ENCODE measurements at regions not wholly inside any gene's neighbourhood (a gene's known extent, or its start where the extent isn't known, plus 50 kb on each side); places are given as distances from the start of the nearest gene placed in this dataset.

DNA sequence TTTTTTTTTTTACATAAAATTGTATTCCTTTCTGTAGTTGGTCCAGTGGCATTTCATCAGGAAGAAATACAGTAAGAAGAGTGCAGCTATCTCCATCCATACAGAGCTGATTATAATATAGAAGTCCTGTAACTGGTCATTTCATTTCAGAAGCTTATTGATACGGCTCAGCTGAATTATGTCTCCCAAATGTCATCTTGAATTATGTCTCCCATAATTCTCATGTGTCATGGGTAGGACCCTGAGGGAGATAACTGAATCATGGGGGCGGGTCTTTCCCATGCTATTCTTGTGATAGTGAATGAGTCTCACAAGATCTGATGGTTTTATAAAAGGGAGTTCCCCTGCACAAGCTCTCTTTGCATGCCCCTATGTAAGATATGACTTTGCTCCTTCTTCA lies 492.9 kb downstream of the CHSY3 start:
- TF ChIP-seq, protein P1, sequence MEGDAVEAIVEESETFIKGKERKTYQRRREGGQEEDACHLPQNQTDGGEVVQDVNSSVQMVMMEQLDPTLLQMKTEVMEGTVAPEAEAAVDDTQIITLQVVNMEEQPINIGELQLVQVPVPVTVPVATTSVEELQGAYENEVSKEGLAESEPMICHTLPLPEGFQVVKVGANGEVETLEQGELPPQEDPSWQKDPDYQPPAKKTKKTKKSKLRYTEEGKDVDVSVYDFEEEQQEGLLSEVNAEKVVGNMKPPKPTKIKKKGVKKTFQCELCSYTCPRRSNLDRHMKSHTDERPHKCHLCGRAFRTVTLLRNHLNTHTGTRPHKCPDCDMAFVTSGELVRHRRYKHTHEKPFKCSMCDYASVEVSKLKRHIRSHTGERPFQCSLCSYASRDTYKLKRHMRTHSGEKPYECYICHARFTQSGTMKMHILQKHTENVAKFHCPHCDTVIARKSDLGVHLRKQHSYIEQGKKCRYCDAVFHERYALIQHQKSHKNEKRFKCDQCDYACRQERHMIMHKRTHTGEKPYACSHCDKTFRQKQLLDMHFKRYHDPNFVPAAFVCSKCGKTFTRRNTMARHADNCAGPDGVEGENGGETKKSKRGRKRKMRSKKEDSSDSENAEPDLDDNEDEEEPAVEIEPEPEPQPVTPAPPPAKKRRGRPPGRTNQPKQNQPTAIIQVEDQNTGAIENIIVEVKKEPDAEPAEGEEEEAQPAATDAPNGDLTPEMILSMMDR (IDR thresholded peaks at IDR 0.05): no peak
- TF ChIP-seq EZH2phosphoT487 (IDR thresholded peaks at IDR 0.05): no peak

Data from neural progenitor cell (in vitro differentiated cells).